ENCODE measurements at regions not wholly inside any gene's neighbourhood (a gene's known extent, or its start where the extent isn't known, plus 50 kb on each side); places are given as distances from the start of the nearest gene placed in this dataset.

- H3K27me3 ChIP-seq (ENCODE audit: control insufficient read depth, insufficient read depth, low read length), result no peaks in the 10 kb centered on the region
- no peak overlapping the region for H3K4me3 ChIP-seq (ENCODE audit: low read depth, low read length)
- TF ChIP-seq CTCF (IDR thresholded peaks at IDR 0.05; ENCODE audit: insufficient read depth, low read length, poor library complexity, severe bottlenecking), result no peak
- H3K36me3 ChIP-seq (ENCODE audit: control insufficient read depth, insufficient read depth, low read length), result no peaks in the 10 kb centered on the region
- DNase-seq (ENCODE audit: low read depth), result no peak
These were observed 553.7 kb downstream of the MN1 start for GRCh38 chr22:27247701-27248434.

GRCh38 chr22:27250418-27250817 lies 551.1 kb downstream of the MN1 start:
- Histone ChIP-seq H3K36me3 (ENCODE audit: control insufficient read depth, insufficient read depth, low read length) (no peaks in the 10 kb centered on the region), H3K4me3 (ENCODE audit: low read depth, low read length) (no peak overlapping the region), H3K27me3 (ENCODE audit: control insufficient read depth, insufficient read depth, low read length) (no peaks in the 10 kb centered on the region)
- no peak for DNase-seq (ENCODE audit: low read depth)
- no peak for TF ChIP-seq CTCF (IDR thresholded peaks at IDR 0.05; ENCODE audit: insufficient read depth, low read length, poor library complexity, severe bottlenecking)

- no peak for DNase-seq (ENCODE audit: low read depth)
- no peak overlapping the region for H3K4me3 ChIP-seq (ENCODE audit: low read depth, low read length)
- H3K27me3 ChIP-seq (ENCODE audit: control insufficient read depth, insufficient read depth, low read length), result no peaks in the 10 kb centered on the region
- no peaks in the 10 kb centered on the region for H3K36me3 ChIP-seq (ENCODE audit: control insufficient read depth, insufficient read depth, low read length)
- no peak for TF ChIP-seq CTCF (IDR thresholded peaks at IDR 0.05; ENCODE audit: insufficient read depth, low read length, poor library complexity, severe bottlenecking)
These were observed 550.7 kb downstream of the MN1 start for GRCh38 chr22:27250886-27251285.

GRCh38 chr22:27251563-27251962 lies 550.0 kb downstream of the MN1 start:
- Histone ChIP-seq H3K27me3 (ENCODE audit: control insufficient read depth, insufficient read depth, low read length) (no peaks in the 10 kb centered on the region), H3K4me3 (ENCODE audit: low read depth, low read length) (no peak overlapping the region), H3K36me3 (ENCODE audit: control insufficient read depth, insufficient read depth, low read length) (no peaks in the 10 kb centered on the region)
- TF ChIP-seq CTCF (IDR thresholded peaks at IDR 0.05; ENCODE audit: insufficient read depth, low read length, poor library complexity, severe bottlenecking), result no peak
- DNase-seq (ENCODE audit: low read depth), result no peak

GRCh38 chr22:27252282-27253049 lies 549.1 kb downstream of the MN1 start:
- Histone ChIP-seq H3K4me3 (ENCODE audit: low read depth, low read length) (no peak overlapping the region), H3K36me3 (ENCODE audit: control insufficient read depth, insufficient read depth, low read length) (no peaks in the 10 kb centered on the region), H3K27me3 (ENCODE audit: control insufficient read depth, insufficient read depth, low read length) (no peaks in the 10 kb centered on the region)
- DNase-seq (ENCODE audit: low read depth), result peak; percentile 34
- TF ChIP-seq CTCF (IDR thresholded peaks at IDR 0.05; ENCODE audit: insufficient read depth, low read length, poor library complexity, severe bottlenecking), result no peak

Measured in kidney epithelial cell (primary cell).